ENCODE measurements at regions not wholly inside any gene's neighbourhood (a gene's known extent, or its start where the extent isn't known, plus 50 kb on each side); places are given as distances from the start of the nearest gene placed in this dataset.
"Not testable (repeated sequence)": the region's sequence is repeated elsewhere in the genome, so short reads cannot be mapped to it uniquely, and the experiment has no call there.

DNA sequence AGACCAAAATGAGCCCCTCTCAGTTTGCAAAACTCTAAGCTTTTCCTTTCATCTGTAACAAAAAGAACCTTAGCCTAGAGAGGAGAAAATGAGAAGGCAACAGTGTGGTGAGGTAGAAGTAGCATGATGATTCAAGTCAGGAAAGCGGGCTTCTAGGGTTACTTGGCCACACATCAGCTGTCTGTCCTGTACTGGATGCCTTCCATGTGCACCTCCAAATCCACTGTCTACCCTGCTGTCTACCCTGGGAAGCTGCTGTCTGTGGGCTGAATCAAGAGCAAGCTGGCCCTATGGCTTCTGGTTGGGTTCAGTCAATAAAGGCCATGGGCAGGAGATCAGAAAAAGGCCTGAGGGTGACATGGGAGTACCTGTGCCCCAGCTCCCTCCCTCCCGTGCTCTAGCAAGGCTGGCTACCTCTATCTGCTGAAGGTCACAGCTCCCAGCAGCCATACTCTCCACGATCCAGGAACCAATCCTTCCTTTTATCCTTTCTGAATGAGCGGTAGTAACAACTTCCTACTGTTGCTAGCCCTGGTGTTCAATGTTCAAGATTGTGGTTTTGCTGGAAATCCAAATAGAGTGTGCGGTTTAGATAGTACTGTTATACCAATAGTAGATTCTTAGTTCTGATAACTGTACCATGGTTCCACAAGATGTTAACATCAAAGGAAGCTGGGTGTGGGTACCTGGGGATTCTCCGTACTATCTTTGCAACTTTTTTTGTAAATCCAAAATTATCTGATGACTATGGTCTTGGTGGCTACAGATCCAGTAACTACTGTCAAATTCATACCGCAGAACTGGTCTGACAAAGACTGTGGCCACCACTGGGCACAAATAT is 191.0 kb downstream of the ESM1 start:
- Mint-ChIP-seq H3K9me3 (peaks cover 2% of the 10 kb centered on the region), H3K36me3 (ENCODE audit: low read depth) (no peaks in the 10 kb centered on the region), H3K27ac (ENCODE audit: unreplicated experiment) (no peak overlapping the region), H3K27me3 (ENCODE audit: low read depth) (no peaks in the 10 kb centered on the region), H3K4me1 (no peaks in the 10 kb centered on the region), H3K4me3 (no peak overlapping the region)
- DNase-seq (ENCODE audit: low read depth, low spot score), result no peak
- TF ChIP-seq, protein P1, sequence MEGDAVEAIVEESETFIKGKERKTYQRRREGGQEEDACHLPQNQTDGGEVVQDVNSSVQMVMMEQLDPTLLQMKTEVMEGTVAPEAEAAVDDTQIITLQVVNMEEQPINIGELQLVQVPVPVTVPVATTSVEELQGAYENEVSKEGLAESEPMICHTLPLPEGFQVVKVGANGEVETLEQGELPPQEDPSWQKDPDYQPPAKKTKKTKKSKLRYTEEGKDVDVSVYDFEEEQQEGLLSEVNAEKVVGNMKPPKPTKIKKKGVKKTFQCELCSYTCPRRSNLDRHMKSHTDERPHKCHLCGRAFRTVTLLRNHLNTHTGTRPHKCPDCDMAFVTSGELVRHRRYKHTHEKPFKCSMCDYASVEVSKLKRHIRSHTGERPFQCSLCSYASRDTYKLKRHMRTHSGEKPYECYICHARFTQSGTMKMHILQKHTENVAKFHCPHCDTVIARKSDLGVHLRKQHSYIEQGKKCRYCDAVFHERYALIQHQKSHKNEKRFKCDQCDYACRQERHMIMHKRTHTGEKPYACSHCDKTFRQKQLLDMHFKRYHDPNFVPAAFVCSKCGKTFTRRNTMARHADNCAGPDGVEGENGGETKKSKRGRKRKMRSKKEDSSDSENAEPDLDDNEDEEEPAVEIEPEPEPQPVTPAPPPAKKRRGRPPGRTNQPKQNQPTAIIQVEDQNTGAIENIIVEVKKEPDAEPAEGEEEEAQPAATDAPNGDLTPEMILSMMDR (conservative IDR thresholded peaks at IDR 0.05), result no peak

DNA sequence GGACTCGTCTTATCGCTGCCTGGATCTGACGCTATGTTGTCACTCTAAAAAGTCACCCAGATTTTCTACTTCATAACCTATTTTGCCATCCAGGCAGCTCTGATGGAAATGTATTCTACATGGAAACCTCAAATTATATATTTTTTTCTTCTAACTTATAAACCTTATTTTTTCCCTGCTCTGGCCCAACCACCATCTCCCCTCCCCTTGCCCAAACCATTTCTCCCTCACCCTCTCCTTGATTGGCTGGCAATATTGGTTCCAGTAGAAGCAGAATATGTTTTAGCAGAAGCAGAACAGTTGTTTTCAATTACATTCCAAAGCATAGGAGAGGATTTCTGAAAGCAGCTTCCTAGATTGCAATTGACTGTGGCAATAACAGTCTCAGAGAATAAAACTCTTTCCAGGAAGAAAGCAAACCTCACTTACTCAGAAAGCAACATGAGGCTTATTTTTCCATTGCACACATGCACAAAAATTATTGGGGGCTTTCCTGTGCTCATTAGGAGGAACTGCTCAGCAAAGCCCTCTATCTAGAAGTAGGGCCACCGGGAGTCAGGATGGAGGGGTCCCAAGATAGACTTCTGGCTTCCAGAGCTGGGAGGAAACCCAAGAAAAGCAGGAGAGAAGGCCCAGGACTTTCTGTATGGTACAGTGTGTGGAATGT is 191.8 kb downstream of the ESM1 start:
- H3K27me3 Mint-ChIP-seq (ENCODE audit: low read depth), result no peaks in the 10 kb centered on the region
- H3K27ac Mint-ChIP-seq (ENCODE audit: unreplicated experiment), result no peak overlapping the region
- H3K36me3 Mint-ChIP-seq (ENCODE audit: low read depth), result no peaks in the 10 kb centered on the region
- no peak for DNase-seq (ENCODE audit: low read depth, low spot score)
- no peaks in the 10 kb centered on the region for H3K4me1 Mint-ChIP-seq
- TF ChIP-seq, protein P1 (conservative IDR thresholded peaks at IDR 0.05), result no peak
- H3K4me3 Mint-ChIP-seq, result no peak overlapping the region
- peaks cover 2% of the 10 kb centered on the region for H3K9me3 Mint-ChIP-seq

DNA sequence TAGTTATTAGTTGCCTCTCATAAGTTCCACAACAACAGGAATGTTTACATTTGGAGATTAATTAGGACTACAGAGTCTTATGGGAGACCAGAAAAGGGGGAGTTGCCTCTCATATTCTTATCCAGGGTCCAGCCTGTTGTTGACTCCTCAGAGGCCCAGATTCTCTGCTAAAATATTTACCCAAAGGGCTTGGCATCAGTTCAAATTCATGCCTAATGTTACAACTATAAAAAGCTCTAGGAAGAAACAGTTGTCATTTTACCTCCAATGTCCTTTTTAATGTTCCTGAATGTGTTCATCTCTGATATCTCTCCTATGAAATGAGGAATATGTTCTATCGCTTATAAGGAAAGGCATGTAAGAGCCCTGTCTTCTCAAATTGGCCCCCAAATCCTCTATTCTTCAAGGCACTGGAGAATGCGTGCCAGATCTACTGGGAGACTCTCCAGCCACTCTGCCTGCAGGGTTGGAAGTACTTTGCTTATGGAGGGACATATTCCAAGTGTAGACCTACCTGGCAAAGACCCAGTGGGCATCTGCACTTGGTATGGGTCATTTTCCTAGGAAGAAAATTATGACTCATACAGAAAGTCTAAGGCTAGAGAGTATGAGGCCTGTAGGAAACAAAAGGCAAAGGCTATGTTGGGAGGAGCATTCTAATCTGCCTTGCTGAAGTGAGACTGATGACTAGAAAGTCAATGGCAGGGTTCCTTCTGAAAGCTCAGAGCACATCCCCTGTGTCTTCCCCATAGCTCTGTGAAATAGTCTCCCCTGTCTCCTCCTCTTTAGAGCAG is 192.6 kb downstream of the ESM1 start:
- Mint-ChIP-seq H3K27me3 (ENCODE audit: low read depth) (no peaks in the 10 kb centered on the region), H3K27ac (ENCODE audit: unreplicated experiment) (no peak overlapping the region), H3K36me3 (ENCODE audit: low read depth) (no peaks in the 10 kb centered on the region), H3K4me1 (no peaks in the 10 kb centered on the region), H3K4me3 (no peak overlapping the region), H3K9me3 (peaks cover 2% of the 10 kb centered on the region)
- DNase-seq (ENCODE audit: low read depth, low spot score), result no peak
- TF ChIP-seq, protein P1 (conservative IDR thresholded peaks at IDR 0.05), result no peak

DNA sequence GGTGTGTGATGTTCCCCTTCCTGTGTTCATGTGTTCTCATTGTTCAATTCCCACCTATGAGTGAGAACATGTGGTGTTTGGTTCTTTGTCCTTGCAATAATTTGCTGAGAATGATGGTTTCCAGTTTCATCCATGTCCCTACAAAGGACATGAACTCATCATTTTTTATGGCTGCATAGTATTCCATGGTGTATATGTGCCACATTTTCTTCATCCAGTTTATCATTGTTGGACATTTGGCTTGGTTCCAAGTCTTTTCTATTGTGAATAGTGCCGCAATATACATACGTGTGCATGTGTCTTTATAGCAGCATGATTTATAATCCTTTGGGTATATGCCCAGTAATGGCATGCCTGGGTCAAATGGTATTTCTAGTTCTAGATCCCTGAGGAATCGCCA is 197.5 kb downstream of the ESM1 start:
- not testable (repeated sequence) for H3K27ac Mint-ChIP-seq (ENCODE audit: unreplicated experiment); H3K9me3 Mint-ChIP-seq; H3K4me1 Mint-ChIP-seq; DNase-seq (ENCODE audit: low read depth, low spot score); H3K4me3 Mint-ChIP-seq; H3K36me3 Mint-ChIP-seq (ENCODE audit: low read depth); H3K27me3 Mint-ChIP-seq (ENCODE audit: low read depth)

DNA sequence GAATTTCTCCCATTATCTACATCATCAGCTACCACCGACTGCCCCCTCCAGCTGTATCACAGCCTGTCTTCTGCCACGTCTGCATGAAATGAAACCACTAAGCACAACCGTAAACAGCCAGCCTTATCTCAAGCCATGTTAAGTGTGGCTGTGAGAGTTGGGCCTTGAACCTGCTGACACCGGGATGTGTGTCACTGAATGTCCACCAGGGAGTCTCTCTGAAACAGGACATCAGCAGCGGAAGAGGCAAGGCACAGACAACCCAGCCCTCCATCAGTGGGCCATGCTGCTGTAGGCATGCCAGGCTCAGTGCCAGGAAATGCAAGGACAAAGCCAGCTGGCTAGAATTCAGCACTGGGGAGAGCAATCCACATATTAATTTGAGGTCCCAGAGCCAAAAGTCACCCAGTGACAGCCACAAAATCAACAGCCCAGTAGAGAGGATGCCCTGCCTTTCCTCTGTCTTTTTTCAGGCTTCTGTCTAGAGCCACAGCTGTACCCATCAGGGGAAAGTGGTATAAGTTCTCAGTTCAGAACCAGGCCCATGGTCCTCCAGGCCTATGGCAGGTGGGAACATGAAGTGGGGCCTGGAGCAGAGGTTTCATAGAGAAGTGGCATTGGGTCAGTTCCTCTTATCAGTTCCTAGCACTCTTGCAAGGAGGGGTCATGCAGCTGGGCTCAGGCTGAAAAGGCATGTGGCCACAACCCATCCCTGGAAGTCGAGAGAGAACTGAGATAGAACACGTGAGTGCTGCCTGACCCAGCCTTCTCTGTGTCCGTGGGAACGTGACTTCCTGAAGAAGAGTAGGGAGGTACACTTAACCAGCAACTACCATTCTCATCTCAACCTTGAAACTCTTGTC is 199.4 kb downstream of the ESM1 start:
- peaks cover 2% of the 10 kb centered on the region for H3K36me3 Mint-ChIP-seq (ENCODE audit: low read depth)
- peaks cover 5% of the 10 kb centered on the region for H3K9me3 Mint-ChIP-seq
- no peaks in the 10 kb centered on the region for H3K4me1 Mint-ChIP-seq

More for the DNA sequence above, 199.4 kb downstream of the ESM1 start:
- Mint-ChIP-seq H3K27ac (ENCODE audit: unreplicated experiment) (no peak overlapping the region), H3K27me3 (ENCODE audit: low read depth) (no peaks in the 10 kb centered on the region), H3K4me3 (no peak overlapping the region)
- TF ChIP-seq, protein P1 (conservative IDR thresholded peaks at IDR 0.05), result no peak
- DNase-seq (ENCODE audit: low read depth, low spot score), result no peak
